GM21515 (cell line): ENCODE measurements at regions not wholly inside any gene's neighbourhood (a gene's known extent, or its start where the extent isn't known, plus 50 kb on each side); places are given as distances from the start of the nearest gene placed in this dataset.

Experiments used
- ATAC-seq: cut with Tn5 transposase; IDR thresholded peaks from one replicate; pipeline ENCODE4 v1.9.1; 2021; ENCODE audit not compliant: unreplicated experiment

- ATAC-seq, result no peak
Observed at GRCh38 chr13:99911965-99912566, 59.5 kb downstream of the ZIC5 start.

GRCh38 chr13:99911069-99911964, 60.2 kb downstream of the ZIC5 start:
- no peak for ATAC-seq

- no peak for ATAC-seq
Observed at GRCh38 chr13:99909836-99910619, 61.5 kb downstream of the ZIC5 start.

- ATAC-seq, result no peak
Observed at GRCh38 chr13:99909097-99909835, 62.3 kb downstream of the ZIC5 start.

DNA sequence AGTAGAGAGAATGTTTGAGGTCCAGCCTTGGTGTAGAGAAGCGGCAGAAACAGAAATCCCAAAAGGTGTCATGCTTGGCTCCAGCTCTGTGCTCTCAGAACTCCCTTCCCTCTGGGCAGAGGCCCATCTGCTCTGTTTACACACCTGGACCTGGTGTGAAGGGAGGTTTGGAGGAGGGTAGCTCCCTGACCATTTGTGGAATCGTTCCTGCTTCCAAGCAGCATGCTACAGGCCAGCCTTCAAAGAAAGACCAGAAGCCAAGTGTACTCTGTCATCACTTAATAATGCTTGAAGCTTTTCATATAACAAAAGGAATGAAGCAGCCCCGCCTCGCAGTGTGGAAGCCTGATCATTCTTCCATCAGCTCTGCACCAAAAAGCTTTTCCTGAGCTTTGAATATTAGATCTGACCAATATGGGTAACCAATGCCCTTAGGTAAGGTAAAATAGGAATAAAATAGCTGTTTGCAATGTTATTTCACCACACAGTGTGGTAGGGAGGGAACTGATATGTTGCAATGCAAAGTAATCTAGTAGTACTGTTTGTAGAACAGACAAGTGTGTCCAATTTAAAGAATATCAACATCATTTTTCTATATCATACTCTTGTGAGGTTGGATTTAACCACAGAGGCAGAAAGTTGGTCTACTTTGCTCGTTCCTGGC, 63.3 kb downstream of the ZIC5 start:
- no peak for ATAC-seq

DNA sequence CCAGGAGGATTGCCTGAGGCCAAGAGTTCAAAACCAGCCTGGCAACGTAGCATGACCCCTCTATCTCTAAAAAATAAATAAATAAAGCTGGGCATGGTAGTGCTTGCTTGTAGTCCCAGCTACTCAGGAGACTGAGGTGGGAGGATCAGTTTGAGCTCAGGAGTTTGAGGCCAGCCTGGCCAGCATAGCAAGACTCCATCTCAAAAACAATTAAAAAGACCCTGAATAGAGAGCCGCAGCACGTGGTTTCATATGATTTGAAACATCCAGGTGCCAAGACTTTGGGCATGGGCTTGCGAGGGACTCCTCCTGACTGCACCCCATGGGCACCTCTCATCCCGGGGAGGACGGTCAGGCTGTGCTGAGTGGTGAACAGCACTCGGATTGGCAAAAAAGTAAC, 63.9 kb downstream of the ZIC5 start:
- no peak for ATAC-seq

DNA sequence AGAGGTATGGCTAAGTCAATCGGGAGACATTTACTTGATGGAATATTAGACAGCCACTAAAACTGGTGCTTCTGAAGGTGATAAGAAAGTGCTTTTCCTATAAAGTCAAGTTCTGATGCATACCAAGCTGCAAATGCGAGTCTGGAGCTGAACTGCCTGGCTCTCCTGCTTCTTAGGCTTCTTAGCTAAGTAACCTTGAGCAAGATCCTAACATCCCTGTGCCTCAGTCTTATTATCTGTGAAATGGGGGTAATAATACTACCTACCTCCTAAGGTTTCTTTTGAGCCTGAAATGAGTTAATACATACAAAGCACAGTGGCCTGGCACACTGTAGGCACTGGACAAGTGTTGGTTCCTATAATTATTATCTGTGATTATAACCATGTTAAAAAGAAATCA, 64.5 kb downstream of the ZIC5 start:
- no peak for ATAC-seq

- ATAC-seq, result no peak
Observed at GRCh38 chr13:99905814-99906213, 65.8 kb downstream of the ZIC5 start.

DNA sequence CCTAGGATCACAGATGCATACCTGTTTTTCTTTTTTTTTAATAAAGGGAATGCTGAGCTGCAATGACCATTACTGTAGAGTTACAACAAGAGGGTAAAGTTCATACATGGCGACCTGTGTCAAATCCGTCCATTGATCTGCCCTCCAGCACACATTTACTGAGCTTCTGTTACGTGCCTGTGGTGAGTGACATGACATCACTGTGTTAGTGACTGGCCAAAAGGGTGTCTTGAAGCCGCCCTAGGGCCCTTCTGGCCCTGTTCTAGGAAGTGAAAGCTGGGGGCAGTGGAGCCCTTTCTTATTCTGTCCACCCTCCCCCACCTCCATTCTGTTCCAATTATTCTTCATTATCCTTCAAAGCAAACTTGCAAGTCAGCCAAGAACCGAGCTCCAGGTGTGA, 66.3 kb downstream of the ZIC5 start:
- no peak for ATAC-seq

DNA sequence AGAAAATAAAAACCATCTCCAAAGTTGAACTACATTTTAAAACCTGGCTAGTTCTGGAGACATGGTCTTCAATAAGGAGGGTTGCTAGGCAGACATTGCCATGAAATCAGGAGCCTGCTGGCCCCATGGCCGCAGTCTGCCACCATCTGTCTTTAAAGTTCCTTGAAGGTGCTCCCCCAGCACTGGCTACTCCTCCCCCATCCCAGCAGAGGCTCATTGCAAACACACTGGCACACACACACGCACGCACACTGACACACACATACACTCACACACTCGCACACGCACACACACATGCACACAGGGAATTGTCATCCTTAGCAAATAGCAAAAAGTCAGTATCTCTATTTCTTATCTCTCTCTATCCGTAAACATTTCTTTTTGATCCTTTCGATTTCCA, 68.4 kb downstream of the ZIC5 start:
- ATAC-seq, result no peak

- ATAC-seq, result no peak
Observed at GRCh38 chr13:99902657-99903056, 68.9 kb downstream of the ZIC5 start.

DNA sequence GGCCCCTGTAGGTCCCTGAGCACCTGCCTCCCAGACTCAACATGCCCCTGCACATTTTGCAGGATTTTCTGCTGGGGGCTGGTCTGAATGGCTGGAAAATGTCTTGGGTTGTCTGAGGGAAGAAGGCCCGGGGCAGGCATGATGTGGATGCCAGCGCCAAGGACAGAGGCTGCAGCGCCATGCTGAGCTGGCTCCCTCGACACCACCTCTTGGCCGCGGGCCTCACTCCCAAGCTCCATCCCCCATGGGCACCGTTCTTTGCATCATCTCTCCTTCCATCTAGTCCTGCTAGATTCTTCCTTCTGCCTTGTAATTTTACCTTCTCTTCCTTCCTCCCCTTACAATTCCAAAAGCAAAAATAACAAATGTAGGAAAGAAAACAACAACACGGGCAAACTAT, 70.6 kb downstream of the ZIC5 start:
- ATAC-seq, result no peak

- no peak for ATAC-seq
Observed at GRCh38 chr13:99898421-99898820, 73.1 kb downstream of the ZIC5 start.

GRCh38 chr13:99897076-99897440, 74.5 kb downstream of the ZIC5 start:
- no peak for ATAC-seq

- no peak for ATAC-seq
Observed at GRCh38 chr13:99896369-99897075, 75.0 kb downstream of the ZIC5 start.

- no peak for ATAC-seq
Observed at GRCh38 chr13:99895444-99896368, 75.9 kb downstream of the ZIC5 start.

- no peak for ATAC-seq
Observed at GRCh38 chr13:99894840-99895443, 76.6 kb downstream of the ZIC5 start.

DNA sequence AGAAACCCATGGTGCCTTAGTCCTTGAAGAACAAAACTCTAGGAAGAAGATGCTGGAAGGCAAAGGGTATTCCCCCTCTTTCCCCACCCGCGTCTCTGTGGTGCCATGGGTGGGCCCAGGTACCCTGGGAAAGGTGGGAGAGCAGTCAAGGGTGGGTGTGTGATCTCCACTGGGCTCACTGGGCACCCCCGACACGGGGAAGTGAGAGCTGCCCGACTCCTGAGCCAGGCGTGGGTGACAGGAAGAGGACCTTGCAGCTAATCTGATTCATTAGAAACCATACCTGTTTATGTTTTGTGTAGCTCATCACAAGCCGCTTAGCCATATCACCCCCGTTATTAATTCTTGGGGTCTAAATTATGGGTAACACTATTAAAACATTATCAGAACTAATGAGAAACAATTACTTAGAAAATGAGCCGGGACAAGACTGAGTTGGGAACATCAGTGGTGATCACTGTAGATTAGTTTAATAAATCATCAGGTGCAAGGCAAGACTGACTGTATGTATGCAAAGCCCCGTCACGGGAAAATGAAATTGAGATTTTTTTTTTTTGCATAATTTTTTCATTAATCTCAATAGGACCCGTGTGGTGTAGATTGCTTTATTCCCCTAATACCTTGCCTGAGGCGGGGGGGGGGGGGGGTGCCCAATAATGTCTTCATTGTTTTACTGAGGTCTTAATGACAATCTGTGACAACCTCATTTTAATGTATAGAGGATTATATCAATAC, 77.3 kb downstream of the ZIC5 start:
- no peak for ATAC-seq
